HG03039 (cell line): ENCODE measurements at regions not wholly inside any gene's neighbourhood (a gene's known extent, or its start where the extent isn't known, plus 50 kb on each side); places are given as distances from the start of the nearest gene placed in this dataset.
"Not testable (repeated sequence)": the region's sequence is repeated elsewhere in the genome, so short reads cannot be mapped to it uniquely, and the experiment has no call there.

Experiments
- ATAC-seq: cut with Tn5 transposase; IDR thresholded peaks from one replicate; pipeline ENCODE4 v1.9.1; 2021; ENCODE audit warnings: mild to moderate bottlenecking, moderate library complexity; ENCODE audit not compliant: unreplicated experiment

DNA sequence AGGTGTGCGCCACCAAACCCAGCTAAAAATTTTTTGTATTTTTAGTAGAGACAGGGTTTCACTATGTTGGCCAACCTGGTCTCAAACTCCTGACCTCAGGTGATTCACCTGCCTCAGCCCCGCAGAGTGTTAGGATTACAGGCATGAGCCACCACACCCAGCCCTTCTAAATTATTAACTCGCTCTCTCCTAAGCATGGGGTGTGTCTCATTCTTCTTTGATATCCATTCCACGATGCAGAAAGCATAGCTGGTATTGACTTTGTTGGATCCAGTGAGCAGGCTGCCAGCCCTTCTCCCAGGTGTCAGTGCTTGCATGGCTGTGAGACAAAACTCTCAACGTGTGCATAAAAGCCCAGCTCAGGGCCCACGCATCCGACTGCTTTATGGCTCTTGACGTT lies 254.1 kb upstream of the PFKP start:
- no peak for ATAC-seq

DNA sequence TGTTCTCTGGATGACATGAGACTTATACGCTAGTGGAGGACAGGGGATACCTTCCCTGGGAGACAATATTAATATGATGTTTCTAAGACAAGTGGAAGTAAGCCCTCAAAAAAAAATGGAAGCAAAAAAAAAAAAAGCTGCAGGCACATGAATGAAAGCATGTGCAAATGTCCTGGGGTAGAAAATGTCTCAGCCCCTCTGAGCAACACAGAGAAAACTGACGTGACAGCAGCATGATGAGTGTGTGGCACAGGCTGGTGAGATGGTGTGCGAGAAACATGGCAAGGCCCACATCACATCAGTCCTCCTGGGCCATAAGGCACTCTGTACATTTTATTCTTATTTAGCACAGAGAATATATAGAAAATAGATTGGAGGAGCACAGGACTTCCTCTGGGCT lies 254.7 kb upstream of the PFKP start:
- ATAC-seq = no peak

DNA sequence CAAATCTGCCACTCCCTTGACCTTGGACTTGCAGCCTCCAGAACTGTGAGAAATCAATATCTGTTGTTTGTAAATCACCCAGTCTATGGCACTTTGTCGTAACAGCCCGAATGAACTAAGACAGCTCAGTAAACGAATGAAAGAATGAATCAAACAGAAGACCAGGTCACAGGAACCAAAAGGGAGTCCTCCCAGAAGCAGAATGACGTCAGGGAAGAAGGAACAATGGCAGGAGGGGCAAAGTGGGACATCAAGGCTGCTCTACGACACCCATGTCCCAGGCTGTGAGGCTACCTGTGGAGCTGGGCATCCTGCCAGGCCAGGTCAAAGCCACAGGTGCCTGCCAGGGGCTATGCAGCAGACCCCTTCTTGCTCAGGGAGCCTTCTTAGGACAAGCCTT lies 267.2 kb upstream of the PFKP start:
- no peak for ATAC-seq

- ATAC-seq = no peak
These were observed 268.9 kb upstream of the PFKP start for GRCh38 chr10:2798336-2799022.

DNA sequence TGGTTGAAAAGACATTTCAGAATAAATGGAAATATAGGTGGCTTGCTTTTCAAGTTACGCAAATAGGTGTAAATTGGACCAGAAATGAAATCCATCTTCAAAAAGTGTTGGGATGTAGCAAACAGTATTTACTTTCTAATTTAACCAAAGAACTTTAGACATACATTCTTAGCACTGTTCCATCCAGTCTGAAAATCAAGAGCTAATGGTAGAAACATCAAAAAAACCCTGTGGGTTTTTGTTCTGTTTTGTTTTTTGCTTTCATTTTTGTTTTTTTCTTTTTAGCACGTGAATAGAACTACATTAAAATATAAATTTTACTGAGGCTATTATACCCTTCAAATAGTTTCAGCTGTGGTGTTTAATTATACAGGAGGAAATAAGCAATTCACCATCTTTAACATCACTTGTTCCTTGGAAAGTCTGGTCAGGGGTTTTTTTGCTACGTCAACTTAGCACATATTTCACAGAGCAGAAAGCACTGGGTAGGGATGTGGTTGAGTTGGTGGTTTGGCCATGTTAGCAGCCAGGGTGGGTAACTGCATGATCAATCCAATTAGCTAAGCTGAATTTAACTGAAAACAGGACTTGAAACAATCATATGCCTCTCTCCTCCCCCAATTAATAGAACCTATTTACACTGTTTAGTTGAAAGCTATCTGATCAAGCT lies 275.4 kb upstream of the PFKP start:
- no peak for ATAC-seq

- ATAC-seq = no peak
These were observed 276.8 kb upstream of the PFKP start for GRCh38 chr10:2790396-2791188.

DNA sequence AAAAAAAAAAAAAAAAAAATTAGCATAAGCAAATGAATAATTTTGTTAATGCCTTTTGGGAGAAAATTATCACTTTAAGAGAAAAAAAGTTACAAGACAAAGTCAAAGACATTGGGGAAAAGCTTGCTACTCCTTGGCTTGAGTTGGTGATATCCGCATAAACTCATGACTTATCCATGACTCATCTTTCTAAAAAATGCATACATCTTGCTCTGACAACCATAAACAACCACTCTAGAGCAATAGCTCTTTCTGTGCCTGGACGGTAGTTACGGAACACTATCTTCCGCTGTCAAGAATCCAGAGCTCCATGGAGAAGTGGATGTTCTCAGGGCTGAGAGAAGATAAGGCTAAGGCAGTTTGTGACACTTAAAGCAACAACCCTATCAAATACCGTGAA lies 281.1 kb upstream of the PFKP start:
- no peak for ATAC-seq

DNA sequence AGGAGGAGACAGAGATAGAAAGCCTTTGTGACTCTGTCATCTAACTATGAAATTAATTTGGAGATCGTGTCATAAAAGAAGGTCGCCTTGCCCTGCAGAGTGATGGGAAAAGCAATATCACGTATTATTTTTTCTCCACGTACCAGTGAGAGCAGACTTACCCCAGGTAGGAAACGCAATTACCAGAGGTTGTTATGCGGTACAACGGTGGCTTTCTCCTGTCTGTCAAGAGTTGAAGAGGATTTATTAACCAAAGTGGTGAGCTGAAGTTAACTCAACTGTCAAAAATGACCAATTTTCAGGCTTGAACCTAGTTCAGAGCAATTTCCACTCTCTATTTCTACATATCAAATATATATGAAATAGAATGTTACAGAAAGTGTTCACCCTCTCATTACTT lies 282.6 kb upstream of the PFKP start:
- ATAC-seq = no peak

GRCh38 chr10:2782950-2783349 lies 284.4 kb upstream of the PFKP start:
- ATAC-seq = no peak

DNA sequence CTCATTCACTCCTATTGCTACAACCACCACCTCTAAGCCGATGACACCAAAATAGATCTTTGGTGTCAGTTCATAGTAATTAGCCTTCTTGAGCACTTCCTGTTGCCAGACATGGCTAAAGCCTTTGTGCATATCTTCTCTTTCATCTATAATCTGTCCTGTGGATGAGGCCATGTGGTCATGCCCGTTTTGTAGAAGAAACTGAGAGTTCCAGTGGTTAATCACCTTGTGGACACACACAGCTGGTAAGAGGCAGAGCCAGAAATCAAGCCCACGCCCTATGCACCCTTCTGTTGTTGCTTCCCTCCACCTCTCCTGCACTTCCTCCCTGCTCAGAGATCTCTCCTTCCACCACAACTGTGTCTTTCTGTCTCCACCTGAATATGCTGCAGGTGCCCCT lies 285.1 kb upstream of the PFKP start:
- no peak for ATAC-seq

- ATAC-seq = no peak
These were observed 289.5 kb upstream of the PFKP start for GRCh38 chr10:2777666-2778355.

- ATAC-seq = no peak
These were observed 294.3 kb upstream of the PFKP start for GRCh38 chr10:2772816-2773631.

- no peak for ATAC-seq
These were observed 295.2 kb upstream of the PFKP start for GRCh38 chr10:2772135-2772534.

DNA sequence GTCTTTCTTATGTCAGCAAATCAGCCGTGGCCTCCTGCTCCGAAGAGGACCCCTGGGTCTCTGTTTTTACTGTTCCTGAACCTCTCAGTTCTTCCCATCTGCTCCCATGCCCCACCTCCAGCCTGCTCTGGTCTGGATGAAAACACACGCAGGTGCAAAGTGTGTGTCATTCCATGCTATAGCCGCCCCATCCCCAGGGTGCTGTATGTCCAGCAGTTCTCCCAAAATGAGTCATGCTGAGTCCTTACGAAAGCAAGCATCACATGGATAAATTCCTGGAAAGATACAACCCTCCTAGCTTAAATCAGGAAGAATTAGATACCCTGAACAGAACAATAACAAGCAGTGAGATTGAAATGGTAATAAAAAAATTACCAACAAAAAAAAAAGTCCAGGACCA lies 300.1 kb upstream of the PFKP start:
- ATAC-seq = not testable (repeated sequence)

DNA sequence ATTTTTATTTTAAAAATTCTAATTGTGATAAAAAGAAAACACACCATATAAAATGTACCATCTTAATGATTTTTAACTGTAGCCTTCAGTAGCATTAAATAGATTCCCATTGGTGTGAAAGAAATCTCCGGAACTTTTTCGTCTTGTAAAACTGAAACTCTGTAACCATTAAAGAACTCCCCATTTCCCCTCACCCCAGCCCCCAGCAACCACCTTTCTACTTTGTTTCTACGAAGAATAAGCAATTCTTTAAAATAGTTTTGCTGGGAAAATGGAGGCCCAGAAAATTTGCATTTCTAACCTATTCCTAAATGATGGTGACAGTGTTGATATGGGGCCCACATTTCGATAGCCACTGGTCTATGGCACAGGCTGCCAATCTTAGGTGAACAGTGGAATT lies 305.4 kb upstream of the PFKP start:
- ATAC-seq = no peak

DNA sequence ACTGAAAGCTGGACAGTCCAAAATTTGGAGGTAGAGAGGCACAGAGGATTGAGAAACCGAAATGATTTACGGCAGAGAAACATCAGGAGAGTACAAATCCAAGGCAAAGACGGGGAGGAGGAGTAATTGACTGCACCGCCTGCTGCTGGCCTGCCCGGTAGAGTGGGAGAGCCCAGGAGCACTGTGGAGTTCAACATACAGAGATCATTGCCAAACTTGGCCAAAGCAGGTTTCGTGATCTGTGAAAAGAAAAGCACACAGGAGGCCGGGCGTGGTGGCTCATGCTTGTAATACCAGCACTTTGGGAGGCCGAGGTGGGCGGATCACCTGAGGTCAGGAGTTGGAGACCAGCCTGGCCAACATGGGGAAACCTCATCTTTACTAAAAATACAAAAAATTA lies 306.0 kb upstream of the PFKP start:
- no peak for ATAC-seq

DNA sequence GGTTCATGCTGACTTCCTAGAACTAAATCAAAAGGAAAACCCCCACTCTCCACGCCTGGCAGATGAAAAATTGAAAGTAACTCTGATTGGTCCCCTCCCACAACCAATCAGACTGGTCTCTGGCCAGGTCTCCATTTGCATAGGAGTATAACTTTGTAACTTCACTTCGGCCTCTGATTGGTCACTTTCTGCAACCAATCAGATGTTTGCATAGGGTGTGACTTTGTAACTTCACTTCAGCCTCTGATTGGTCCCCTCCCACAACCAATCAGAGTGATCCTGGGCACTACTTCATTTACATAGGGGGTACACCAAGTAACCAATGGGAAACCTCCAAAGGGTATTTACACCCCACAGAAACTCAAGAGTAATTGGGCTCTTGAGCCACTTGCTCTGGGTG lies 306.6 kb upstream of the PFKP start:
- no peak for ATAC-seq

- no peak for ATAC-seq
These were observed 308.1 kb upstream of the PFKP start for GRCh38 chr10:2759233-2759632.

DNA sequence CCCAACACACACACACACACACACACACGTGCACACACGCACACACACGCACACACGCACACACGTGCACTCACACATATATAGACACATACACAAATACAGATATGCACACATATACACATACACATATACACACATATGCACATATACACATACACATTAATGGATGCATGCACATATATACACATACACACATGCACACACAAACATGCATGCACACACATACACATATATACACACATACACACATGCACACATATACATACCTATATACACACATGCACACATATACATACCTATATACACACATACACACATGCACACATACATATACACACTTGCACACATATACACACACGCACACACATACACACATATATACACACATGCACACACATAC lies 312.4 kb upstream of the PFKP start:
- ATAC-seq = no peak

GRCh38 chr10:2748287-2748686 lies 319.1 kb upstream of the PFKP start:
- no peak for ATAC-seq

- no peak for ATAC-seq
These were observed 320.7 kb upstream of the PFKP start for GRCh38 chr10:2746638-2747037.
